ENCODE measurements at regions not wholly inside any gene's neighbourhood (a gene's known extent, or its start where the extent isn't known, plus 50 kb on each side); places are given as distances from the start of the nearest gene placed in this dataset.

DNA sequence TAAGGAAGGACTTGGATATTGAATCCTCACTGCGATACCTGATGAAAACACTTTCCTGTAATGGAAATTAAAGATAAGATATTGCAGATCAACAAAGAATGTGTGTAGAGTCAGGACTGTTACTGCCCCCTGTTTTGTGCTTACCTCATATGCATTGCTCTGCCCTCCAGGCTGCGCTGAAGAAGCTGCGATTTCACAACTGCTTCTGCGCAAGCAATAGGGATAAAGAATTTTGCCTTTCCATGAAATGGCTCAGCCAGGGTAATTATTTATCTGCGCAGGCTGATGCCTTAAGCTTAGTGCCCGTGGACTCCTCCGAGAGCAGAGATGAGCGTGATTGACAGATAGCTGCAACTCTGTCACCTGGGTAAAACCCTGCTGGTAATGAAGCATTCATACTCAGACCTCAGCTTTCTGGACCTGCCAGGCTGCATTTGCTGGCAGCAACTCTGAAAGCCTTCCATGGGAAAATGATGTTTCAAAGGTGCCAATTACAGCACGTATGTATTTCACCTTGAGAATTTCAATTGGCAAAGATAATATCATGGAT lies 370.6 kb downstream of the SAMD5 start:
- Histone ChIP-seq H3K27ac (ENCODE audit: low read depth, low read length) (no peak overlapping the region), H3K4me1 (ENCODE audit: control insufficient read depth, insufficient read depth, low read length) (peaks cover 16% of the 10 kb centered on the region), H3K4me3 (ENCODE audit: low read depth, low read length) (no peak overlapping the region), H3K9me3 (ENCODE audit: control insufficient read depth, insufficient read depth, low read length) (no peaks in the 10 kb centered on the region), H3K9ac (ENCODE audit: low read depth, low read length) (no peak overlapping the region), H3K36me3 (ENCODE audit: control insufficient read depth, insufficient read depth, low read length) (no peaks in the 10 kb centered on the region), H3K27me3 (ENCODE audit: control insufficient read depth, insufficient read depth, low read length) (no peaks in the 10 kb centered on the region)

DNA sequence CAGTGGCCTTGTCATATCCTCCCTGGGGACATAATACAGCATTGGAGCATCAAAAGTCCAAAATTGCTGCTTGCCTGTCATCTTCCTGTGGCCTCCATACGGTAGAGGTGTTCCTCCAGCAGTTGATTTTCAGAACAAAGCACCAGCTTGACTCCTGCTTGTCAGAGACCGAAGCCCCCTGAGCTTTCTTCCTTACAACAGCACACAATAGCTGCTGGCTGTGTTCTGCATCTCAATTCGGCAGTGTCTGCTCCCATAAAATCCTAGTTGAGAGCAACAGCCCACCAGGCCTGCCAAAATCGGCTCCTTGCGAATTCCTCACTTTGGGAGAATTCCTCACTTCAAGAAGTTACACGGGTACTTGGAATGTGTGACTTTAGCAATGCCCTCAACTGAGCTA lies 372.9 kb downstream of the SAMD5 start:
- Histone ChIP-seq H3K4me1 (ENCODE audit: control insufficient read depth, insufficient read depth, low read length) (peaks cover 16% of the 10 kb centered on the region), H3K9ac (ENCODE audit: low read depth, low read length) (no peak overlapping the region), H3K9me3 (ENCODE audit: control insufficient read depth, insufficient read depth, low read length) (no peaks in the 10 kb centered on the region), H3K27me3 (ENCODE audit: control insufficient read depth, insufficient read depth, low read length) (no peaks in the 10 kb centered on the region), H3K36me3 (ENCODE audit: control insufficient read depth, insufficient read depth, low read length) (no peaks in the 10 kb centered on the region), H3K4me3 (ENCODE audit: low read depth, low read length) (no peak overlapping the region), H3K27ac (ENCODE audit: low read depth, low read length) (peak overlapping the region; percentile 51)

DNA sequence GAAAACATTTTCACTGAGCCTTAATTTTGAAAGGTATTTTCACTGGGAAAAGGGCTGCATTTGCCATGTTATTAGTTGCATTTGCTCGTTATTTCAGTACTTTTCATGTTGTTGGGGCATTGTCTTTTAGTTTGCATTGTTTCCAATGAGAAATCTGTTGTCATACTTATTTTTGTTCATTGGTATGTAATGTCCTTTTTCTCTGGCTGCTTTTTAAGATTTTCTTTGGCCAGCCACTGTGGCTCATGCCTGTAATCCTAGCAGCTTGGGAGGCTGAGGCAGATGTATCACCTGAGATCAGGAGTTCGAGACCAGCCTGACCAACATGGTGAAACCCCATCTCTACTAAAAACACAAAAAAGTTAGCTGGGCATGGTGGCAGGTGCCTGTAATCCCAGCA lies 379.9 kb downstream of the SAMD5 start:
- Histone ChIP-seq H3K4me3 (ENCODE audit: low read depth, low read length) (no peak overlapping the region), H3K36me3 (ENCODE audit: control insufficient read depth, insufficient read depth, low read length) (no peaks in the 10 kb centered on the region), H3K27me3 (ENCODE audit: control insufficient read depth, insufficient read depth, low read length) (no peaks in the 10 kb centered on the region), H3K4me1 (ENCODE audit: control insufficient read depth, insufficient read depth, low read length) (no peaks in the 10 kb centered on the region), H3K9ac (ENCODE audit: low read depth, low read length) (no peak overlapping the region), H3K27ac (ENCODE audit: low read depth, low read length) (no peak overlapping the region), H3K9me3 (ENCODE audit: control insufficient read depth, insufficient read depth, low read length) (no peaks in the 10 kb centered on the region)

DNA sequence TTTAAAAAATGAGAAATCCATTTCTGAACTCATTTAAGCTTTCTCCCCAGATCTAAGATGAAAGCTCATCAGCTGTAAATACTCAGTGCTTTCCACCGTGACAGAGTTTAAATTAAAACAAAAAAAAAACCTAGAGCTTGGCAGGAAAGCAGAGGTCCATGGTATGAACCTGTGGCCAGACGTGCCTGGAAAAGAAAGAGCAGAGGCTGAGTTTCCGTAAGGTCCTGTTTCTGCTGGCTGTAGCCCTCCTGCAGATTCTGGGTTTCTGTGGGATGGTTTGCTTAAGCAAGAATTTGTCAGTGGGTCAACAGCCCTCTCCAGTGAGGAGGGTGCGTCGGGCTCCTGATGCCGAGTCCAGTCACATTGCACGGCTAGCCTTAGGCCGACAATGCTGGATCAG lies 383.2 kb downstream of the SAMD5 start:
- no peaks in the 10 kb centered on the region for H3K27me3 ChIP-seq (ENCODE audit: control insufficient read depth, insufficient read depth, low read length)
- no peaks in the 10 kb centered on the region for H3K4me1 ChIP-seq (ENCODE audit: control insufficient read depth, insufficient read depth, low read length)
- H3K9me3 ChIP-seq (ENCODE audit: control insufficient read depth, insufficient read depth, low read length) = no peaks in the 10 kb centered on the region
- no peak overlapping the region for H3K9ac ChIP-seq (ENCODE audit: low read depth, low read length)
- H3K27ac ChIP-seq (ENCODE audit: low read depth, low read length) = no peak overlapping the region
- H3K4me3 ChIP-seq (ENCODE audit: low read depth, low read length) = no peak overlapping the region
- no peaks in the 10 kb centered on the region for H3K36me3 ChIP-seq (ENCODE audit: control insufficient read depth, insufficient read depth, low read length)

DNA sequence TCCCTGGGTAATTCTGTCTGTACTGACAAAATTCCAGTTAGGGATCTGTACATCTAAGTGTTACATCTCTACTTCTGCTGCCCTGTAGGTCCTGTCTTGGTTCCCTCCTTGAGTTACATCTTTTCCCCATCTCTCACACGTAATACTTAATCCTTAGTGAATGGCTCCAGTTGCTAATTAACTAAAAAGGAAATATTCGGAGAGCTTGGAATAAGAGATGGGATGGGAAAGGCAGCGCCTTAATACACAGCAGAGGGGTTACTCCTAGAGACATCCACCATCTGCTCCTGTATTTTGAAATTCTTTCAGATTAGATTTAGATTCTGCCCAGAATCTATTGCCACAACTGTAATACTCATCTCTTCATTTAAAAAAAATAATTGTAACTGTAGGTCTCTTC lies 384.0 kb downstream of the SAMD5 start:
- H3K9me3 ChIP-seq (ENCODE audit: control insufficient read depth, insufficient read depth, low read length) = no peaks in the 10 kb centered on the region
- H3K27ac ChIP-seq (ENCODE audit: low read depth, low read length) = no peak overlapping the region
- no peaks in the 10 kb centered on the region for H3K4me1 ChIP-seq (ENCODE audit: control insufficient read depth, insufficient read depth, low read length)
- H3K27me3 ChIP-seq (ENCODE audit: control insufficient read depth, insufficient read depth, low read length) = no peaks in the 10 kb centered on the region
- no peak overlapping the region for H3K9ac ChIP-seq (ENCODE audit: low read depth, low read length)
- H3K4me3 ChIP-seq (ENCODE audit: low read depth, low read length) = no peak overlapping the region
- no peaks in the 10 kb centered on the region for H3K36me3 ChIP-seq (ENCODE audit: control insufficient read depth, insufficient read depth, low read length)

DNA sequence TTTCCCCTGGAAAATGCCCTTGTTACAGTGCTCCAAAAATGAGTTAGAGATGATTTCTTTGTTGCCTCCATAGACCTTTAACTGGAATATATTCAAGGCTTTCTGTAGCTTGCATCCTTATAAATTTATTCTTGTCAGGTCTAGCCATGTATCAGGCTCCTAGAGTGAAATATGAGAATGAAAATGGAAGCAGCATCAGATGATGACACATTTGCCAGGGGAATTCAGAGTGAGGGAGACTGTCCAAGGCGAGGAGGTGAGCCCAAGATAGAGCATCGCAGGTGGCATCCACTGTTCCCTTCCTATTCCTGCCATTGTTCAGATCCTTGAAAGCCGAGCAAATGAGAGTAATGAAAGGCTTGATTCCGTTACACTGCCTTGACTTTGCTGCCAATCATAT lies 386.8 kb downstream of the SAMD5 start:
- Histone ChIP-seq H3K9me3 (ENCODE audit: control insufficient read depth, insufficient read depth, low read length) (no peaks in the 10 kb centered on the region), H3K27me3 (ENCODE audit: control insufficient read depth, insufficient read depth, low read length) (no peaks in the 10 kb centered on the region), H3K4me1 (ENCODE audit: control insufficient read depth, insufficient read depth, low read length) (0 out of 2 replicates have a peak, but pooled peaks cover 1% of the 10 kb centered on the region), H3K36me3 (ENCODE audit: control insufficient read depth, insufficient read depth, low read length) (no peaks in the 10 kb centered on the region), H3K9ac (ENCODE audit: low read depth, low read length) (no peak overlapping the region), H3K4me3 (ENCODE audit: low read depth, low read length) (no peak overlapping the region), H3K27ac (ENCODE audit: low read depth, low read length) (no peak overlapping the region)

DNA sequence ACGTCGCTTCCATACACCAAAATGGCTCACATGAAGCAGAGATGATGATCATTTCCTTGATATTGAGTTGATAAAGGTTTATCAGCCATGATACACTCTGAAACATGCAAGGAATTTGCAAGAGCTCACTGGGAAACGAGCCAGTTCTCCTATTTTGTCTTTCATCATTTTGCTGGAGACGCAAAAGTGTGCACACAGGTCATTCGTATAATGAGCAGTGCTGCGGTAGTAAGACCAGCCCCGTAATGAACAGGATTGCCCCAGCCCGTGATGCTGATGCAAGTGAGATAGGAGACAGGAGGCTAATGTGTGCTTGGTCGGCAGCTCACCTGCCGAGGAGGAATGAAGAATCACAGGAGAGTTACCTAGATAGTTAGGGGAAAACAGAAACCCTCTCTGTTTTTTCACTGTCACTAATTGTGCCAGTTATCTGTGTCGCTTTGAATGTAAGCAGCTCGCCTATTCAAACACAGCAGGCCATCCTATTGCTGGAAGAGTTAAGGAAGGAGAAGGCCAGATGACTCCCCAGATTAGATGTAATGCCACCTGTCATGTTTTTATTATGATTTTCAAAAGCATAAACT lies 391.8 kb downstream of the SAMD5 start:
- no peak overlapping the region for H3K27ac ChIP-seq (ENCODE audit: low read depth, low read length)
- no peaks in the 10 kb centered on the region for H3K27me3 ChIP-seq (ENCODE audit: control insufficient read depth, insufficient read depth, low read length)
- H3K4me1 ChIP-seq (ENCODE audit: control insufficient read depth, insufficient read depth, low read length) = 0 out of 2 replicates have a peak, but pooled peaks cover 3% of the 10 kb centered on the region
- no peaks in the 10 kb centered on the region for H3K36me3 ChIP-seq (ENCODE audit: control insufficient read depth, insufficient read depth, low read length)
- no peak overlapping the region for H3K9ac ChIP-seq (ENCODE audit: low read depth, low read length)
- no peak overlapping the region for H3K4me3 ChIP-seq (ENCODE audit: low read depth, low read length)
- no peaks in the 10 kb centered on the region for H3K9me3 ChIP-seq (ENCODE audit: control insufficient read depth, insufficient read depth, low read length)

DNA sequence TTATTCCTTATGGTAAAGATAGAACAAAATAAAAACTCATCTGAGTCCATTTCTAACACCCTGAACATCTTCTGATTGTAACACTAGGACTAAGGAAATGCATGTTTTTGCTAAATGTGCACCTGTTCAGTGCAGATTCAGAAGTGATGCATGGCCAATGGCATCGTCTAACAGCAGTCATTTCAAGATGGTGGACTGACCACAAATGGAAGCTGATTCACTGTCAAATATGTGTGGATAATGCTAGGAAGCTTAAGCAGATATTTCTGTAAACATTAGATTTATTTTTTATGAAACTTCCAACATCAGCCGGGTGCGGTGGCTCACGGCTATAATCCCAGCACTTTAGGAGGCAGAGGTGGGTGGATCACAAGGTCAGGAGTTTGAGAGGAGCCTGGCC lies 394.8 kb downstream of the SAMD5 start:
- no peak overlapping the region for H3K9ac ChIP-seq (ENCODE audit: low read depth, low read length)
- no peaks in the 10 kb centered on the region for H3K9me3 ChIP-seq (ENCODE audit: control insufficient read depth, insufficient read depth, low read length)
- no peaks in the 10 kb centered on the region for H3K27me3 ChIP-seq (ENCODE audit: control insufficient read depth, insufficient read depth, low read length)
- no peaks in the 10 kb centered on the region for H3K36me3 ChIP-seq (ENCODE audit: control insufficient read depth, insufficient read depth, low read length)
- peaks cover 16% of the 10 kb centered on the region for H3K4me1 ChIP-seq (ENCODE audit: control insufficient read depth, insufficient read depth, low read length)
- no peak overlapping the region for H3K4me3 ChIP-seq (ENCODE audit: low read depth, low read length)
- no peak overlapping the region for H3K27ac ChIP-seq (ENCODE audit: low read depth, low read length)

DNA sequence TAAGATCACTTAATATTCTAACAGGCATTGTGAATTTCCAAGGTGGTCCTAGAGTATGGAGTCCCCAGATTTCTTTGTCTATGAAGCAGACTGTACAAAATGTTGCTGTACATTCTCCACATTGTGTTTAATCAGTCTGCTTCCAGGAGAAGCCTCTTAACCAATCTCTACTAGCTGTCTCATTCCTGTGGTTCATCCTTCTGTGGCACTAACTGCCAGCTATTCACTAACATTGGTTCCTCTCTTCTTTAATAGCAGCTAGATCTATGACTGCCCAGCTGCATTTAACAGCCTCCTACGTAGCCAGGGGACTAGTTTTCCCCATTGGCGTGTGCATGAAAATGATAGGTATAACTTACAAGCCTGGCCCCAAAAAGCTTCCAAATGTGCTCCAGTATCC lies 395.4 kb downstream of the SAMD5 start:
- Histone ChIP-seq H3K4me3 (ENCODE audit: low read depth, low read length) (no peak overlapping the region), H3K9ac (ENCODE audit: low read depth, low read length) (no peak overlapping the region), H3K9me3 (ENCODE audit: control insufficient read depth, insufficient read depth, low read length) (no peaks in the 10 kb centered on the region), H3K36me3 (ENCODE audit: control insufficient read depth, insufficient read depth, low read length) (no peaks in the 10 kb centered on the region), H3K27me3 (ENCODE audit: control insufficient read depth, insufficient read depth, low read length) (no peaks in the 10 kb centered on the region), H3K27ac (ENCODE audit: low read depth, low read length) (no peak overlapping the region), H3K4me1 (ENCODE audit: control insufficient read depth, insufficient read depth, low read length) (peaks cover 17% of the 10 kb centered on the region)

DNA sequence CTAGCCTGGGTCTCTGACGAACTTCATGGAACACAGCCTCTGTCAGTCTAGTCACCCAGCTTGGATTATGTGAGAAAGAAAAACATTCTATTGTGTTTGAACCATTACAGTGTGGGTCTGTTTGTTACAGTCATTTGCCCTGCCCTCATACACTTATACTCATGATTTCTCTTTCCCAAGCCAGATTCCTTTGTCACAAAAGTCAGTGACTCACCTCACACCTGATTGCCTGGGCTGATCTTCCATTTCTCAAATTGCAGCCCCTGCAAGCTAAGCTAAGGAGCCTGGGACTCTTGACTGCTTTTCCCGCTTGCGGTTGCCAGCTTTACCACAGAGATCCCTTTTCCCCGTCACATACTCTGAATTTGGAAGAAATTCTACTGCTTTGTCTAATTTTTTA lies 395.9 kb downstream of the SAMD5 start:
- no peaks in the 10 kb centered on the region for H3K9me3 ChIP-seq (ENCODE audit: control insufficient read depth, insufficient read depth, low read length)
- H3K36me3 ChIP-seq (ENCODE audit: control insufficient read depth, insufficient read depth, low read length) = no peaks in the 10 kb centered on the region
- H3K27me3 ChIP-seq (ENCODE audit: control insufficient read depth, insufficient read depth, low read length) = no peaks in the 10 kb centered on the region
- no peak overlapping the region for H3K9ac ChIP-seq (ENCODE audit: low read depth, low read length)
- no peak overlapping the region for H3K27ac ChIP-seq (ENCODE audit: low read depth, low read length)
- no peak overlapping the region for H3K4me3 ChIP-seq (ENCODE audit: low read depth, low read length)
- H3K4me1 ChIP-seq (ENCODE audit: control insufficient read depth, insufficient read depth, low read length) = peaks cover 17% of the 10 kb centered on the region

DNA sequence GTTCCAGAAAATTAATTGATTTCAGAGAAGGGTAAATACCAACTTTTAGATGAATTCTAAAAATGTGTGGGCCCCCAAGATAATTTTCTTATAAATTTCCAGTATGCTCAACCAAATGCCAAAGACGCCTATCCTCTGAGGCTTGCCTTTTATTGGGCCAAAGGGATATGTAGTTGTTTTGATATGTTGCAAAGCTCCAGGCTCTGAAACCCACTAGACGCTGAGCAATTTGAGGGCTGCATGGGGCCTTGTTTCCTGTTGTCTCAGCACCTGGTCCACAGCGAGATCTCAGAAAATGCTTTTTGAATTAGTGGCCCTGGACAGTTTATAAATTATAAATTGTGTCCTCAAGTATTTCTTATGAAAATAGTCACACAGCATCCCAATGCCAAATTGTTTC lies 397.2 kb downstream of the SAMD5 start:
- H3K9ac ChIP-seq (ENCODE audit: low read depth, low read length) = no peak overlapping the region
- no peaks in the 10 kb centered on the region for H3K27me3 ChIP-seq (ENCODE audit: control insufficient read depth, insufficient read depth, low read length)
- no peak overlapping the region for H3K4me3 ChIP-seq (ENCODE audit: low read depth, low read length)
- H3K27ac ChIP-seq (ENCODE audit: low read depth, low read length) = no peak overlapping the region
- no peaks in the 10 kb centered on the region for H3K9me3 ChIP-seq (ENCODE audit: control insufficient read depth, insufficient read depth, low read length)
- peaks cover 14% of the 10 kb centered on the region for H3K4me1 ChIP-seq (ENCODE audit: control insufficient read depth, insufficient read depth, low read length)
- H3K36me3 ChIP-seq (ENCODE audit: control insufficient read depth, insufficient read depth, low read length) = no peaks in the 10 kb centered on the region
